Ishikawa (cell line): ENCODE measurements at regions not wholly inside any gene's neighbourhood (a gene's known extent, or its start where the extent isn't known, plus 50 kb on each side); places are given as distances from the start of the nearest gene placed in this dataset.

Source experiments
- CEBPB ChIP-seq: IDR thresholded peaks from 2 replicates; pipeline ENCODE4 v1.6.1; 2012
- CREB1 ChIP-seq: IDR thresholded peaks from 2 replicates; pipeline ENCODE4 v1.6.1; 2012; ENCODE audit warnings: low read depth
- EGR1 ChIP-seq: IDR thresholded peaks from 2 replicates; pipeline ENCODE4 v1.6.1; 2012
- EP300 ChIP-seq: IDR thresholded peaks from 2 replicates; pipeline ENCODE4 v1.6.1; 2012; ENCODE audit warnings: borderline replicate concordance
- FOXM1 ChIP-seq: IDR thresholded peaks from 2 replicates; pipeline ENCODE4 v1.6.1; 2012; ENCODE audit warnings: low read depth, borderline replicate concordance
- MAX ChIP-seq: IDR thresholded peaks from 2 replicates; pipeline ENCODE4 v1.6.1; 2012
- NFIC ChIP-seq: IDR thresholded peaks from 2 replicates; pipeline ENCODE4 v1.6.1; 2012
- RAD21 ChIP-seq: IDR thresholded peaks from 2 replicates; pipeline ENCODE4 v1.6.1; 2012; ENCODE audit warnings: low read depth
- REST ChIP-seq: IDR thresholded peaks from 2 replicates; pipeline ENCODE4 v1.6.1; 2012; ENCODE audit warnings: low read depth, mild to moderate bottlenecking
- TAF1 ChIP-seq: IDR thresholded peaks from 2 replicates; pipeline ENCODE4 v1.6.1; 2012; ENCODE audit warnings: low read depth, mild to moderate bottlenecking
- TCF12 ChIP-seq: IDR thresholded peaks from 2 replicates; pipeline ENCODE4 v1.6.1; 2012; ENCODE audit warnings: low read depth
- TEAD4 ChIP-seq: IDR thresholded peaks from 2 replicates; pipeline ENCODE4 v1.6.1; 2012
- YY1 ChIP-seq: IDR thresholded peaks from 2 replicates; pipeline ENCODE4 v1.6.1; 2012; ENCODE audit warnings: low read depth
- ZBTB7A ChIP-seq: IDR thresholded peaks from 2 replicates; pipeline ENCODE4 v1.6.1; 2012; ENCODE audit warnings: low read depth
- TF ChIP-seq, protein P1 (sequence below): IDR thresholded peaks from 2 replicates; pipeline ENCODE4 v1.6.1; 2012

GRCh38 chr19:5237190-5237780 lies 103.3 kb downstream of the PTPRS start:
- TF ChIP-seq RAD21 = no peak
- no peak for TF ChIP-seq EGR1
- TF ChIP-seq CEBPB = no peak
- no peak for TF ChIP-seq EP300
- TF ChIP-seq TCF12 = no peak
- TF ChIP-seq, protein P1, sequence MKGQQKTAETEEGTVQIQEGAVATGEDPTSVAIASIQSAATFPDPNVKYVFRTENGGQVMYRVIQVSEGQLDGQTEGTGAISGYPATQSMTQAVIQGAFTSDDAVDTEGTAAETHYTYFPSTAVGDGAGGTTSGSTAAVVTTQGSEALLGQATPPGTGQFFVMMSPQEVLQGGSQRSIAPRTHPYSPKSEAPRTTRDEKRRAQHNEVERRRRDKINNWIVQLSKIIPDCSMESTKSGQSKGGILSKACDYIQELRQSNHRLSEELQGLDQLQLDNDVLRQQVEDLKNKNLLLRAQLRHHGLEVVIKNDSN = no peak
- no peak for TF ChIP-seq CREB1
- TF ChIP-seq YY1 = no peak
- TF ChIP-seq FOXM1 = no peak

DNA sequence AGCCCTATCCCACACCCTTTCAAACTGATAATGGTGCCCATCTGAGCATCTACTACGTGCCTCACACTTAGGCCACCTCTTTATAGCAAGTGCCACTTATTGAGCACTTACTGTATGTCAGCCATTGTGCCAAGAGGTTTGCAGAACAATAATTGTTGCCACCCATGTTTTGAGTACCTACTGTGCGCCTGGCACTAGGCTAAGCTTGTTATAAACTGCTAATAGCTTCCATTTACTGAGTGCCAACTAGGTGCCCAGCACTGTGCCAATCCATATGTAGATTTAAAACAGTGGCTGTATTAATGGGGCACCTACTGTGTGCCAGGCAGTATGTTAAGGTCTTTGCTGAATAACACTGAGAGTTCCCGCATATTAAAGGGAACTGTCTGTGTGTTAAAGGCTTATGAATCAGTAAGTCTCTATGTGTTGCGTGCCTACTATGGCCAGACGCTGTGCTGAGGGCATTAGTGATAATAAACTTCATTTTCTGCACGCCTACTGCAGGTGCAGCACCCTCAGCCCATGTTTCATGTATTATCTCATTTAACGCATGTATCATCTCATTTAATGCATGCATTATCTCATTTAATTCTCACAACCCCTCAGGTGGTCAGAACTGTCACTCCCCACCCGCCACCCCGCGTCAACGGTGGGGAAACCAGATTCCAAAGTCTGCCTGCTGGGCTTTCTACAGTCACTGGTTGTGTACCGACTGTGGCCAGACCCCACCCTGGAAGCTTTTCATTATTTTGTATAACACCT lies 105.0 kb downstream of the PTPRS start:
- TF ChIP-seq EGR1 (no peak), ZBTB7A (no peak), REST (no peak), CEBPB (no peak), NFIC (no peak), TEAD4 (no peak), MAX (no peak), EP300 (no peak), RAD21 (no peak), TAF1 (no peak), FOXM1 (no peak), CREB1 (no peak), TCF12 (no peak), YY1 (no peak)
- TF ChIP-seq, protein P1 = no peak

- TF ChIP-seq TEAD4 (no peak), YY1 (no peak), RAD21 (no peak), NFIC (no peak)
These were observed 106.2 kb downstream of the PTPRS start for GRCh38 chr19:5234412-5234811.

DNA sequence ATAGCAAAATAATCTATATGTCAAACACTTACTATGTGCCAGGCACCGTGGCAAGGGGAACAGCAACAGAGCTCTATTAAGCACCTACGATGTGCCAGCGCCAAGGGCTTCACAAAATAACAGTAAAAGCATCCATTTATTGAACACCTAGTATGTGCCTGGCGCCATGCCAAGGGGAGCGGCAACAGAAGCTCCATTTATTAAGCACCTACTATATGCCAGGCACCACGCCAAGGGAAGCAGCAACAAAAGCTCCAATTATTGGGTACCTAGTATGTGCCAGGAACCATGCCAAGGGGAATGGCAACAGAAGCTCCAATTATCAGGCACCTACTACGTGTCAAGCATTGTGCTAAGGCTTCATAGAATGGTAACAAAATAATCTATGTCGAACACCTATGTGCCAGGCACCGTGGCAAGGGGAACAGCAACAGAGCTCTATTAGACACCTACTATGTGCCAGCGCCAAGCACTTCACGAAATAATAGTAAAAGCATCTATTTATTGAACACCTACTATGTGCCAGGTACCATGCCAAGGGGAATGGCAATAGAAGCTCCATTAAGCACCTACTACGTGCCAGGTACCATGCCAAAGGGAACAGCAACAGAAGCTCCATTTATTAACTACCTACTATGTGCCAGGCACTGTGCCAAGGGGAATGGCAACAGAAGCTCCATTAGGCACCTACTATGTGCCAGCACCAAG lies 107.7 kb downstream of the PTPRS start:
- TF ChIP-seq NFIC (peak; percentile 57), EP300 (no peak)

DNA sequence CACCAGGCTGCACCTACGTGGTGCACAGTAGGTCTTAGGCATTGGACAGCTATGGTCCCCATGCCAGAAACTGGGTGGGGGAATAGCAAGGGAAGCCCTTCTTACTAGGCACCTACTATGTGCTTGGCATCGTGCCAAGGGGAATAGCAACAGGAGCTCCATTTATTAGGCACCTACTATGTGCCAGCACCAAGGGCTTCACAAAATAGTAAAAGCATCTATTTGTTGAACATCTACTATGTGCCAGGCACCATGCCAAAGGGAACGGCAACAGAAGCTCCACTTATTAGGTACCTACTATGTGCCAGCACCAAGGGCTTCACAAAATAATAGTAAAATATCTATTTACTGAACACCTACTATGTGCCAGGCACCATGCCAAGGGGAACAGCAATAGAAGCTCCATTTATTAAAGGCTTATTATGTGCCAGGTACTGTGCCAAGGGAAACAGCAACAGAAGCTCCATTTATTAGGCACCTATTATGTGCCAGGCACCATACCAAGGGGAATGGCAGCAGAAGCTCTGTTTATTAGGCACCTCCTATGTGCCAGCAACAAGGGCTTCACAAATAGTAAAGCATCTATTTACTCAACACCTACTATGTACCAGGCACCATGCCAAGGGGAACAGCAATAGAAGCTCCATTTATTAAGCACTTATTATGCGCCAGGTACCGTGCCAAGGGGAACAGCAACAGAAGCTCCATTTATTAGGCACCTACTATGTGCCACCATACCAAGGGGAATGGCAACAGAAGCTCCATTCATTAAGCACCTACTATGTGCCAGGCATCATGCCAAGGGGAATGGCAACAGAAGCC lies 108.5 kb downstream of the PTPRS start:
- no peak for TF ChIP-seq EP300
- no peak for TF ChIP-seq ZBTB7A
- no peak for TF ChIP-seq YY1
- no peak for TF ChIP-seq CREB1
- peak; percentile 76 for TF ChIP-seq NFIC
- no peak for TF ChIP-seq EGR1

- TF ChIP-seq TAF1 (no peak), RAD21 (no peak), CREB1 (no peak), EGR1 (no peak), FOXM1 (no peak), ZBTB7A (no peak), YY1 (no peak), TEAD4 (no peak), CEBPB (no peak), MAX (no peak), TCF12 (no peak), NFIC (no peak), REST (no peak), EP300 (no peak)
- TF ChIP-seq, protein P1 = no peak
These were observed 109.7 kb downstream of the PTPRS start for GRCh38 chr19:5230730-5231555.
